ENCODE measurements at regions not wholly inside any gene's neighbourhood (a gene's known extent, or its start where the extent isn't known, plus 50 kb on each side); places are given as distances from the start of the nearest gene placed in this dataset.

DNA sequence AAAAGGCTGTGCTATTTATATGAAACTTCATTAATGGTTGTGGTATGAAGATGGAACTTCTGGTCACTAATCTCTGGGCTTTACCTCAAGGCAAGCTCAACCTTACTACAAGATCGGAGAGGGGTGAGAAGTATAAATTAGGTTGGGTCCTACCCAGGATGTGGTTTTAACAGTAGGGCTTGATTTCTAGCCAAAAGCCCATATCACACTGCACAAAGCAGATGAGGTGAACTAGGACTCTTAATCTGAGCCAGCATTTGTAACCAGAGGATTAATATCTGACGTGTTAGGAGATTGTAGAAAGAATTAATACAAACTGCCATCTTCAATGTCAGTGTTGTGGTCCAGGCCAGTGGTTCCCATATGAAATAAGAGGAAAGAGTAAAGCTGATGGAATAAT lies 86.4 kb upstream of the RGPD4 start:
- H4K20me1 ChIP-seq (ENCODE audit: control insufficient read depth, insufficient read depth, insufficient read length), result no peaks in the 10 kb centered on the region
- H3K14ac ChIP-seq (ENCODE audit: insufficient read depth, low read length), result no peak overlapping the region
- no peak overlapping the region for H4K91ac ChIP-seq (ENCODE audit: insufficient read length, low read depth, low read length)
- H3K18ac ChIP-seq (ENCODE audit: insufficient read length, low read depth, low read length), result no peak overlapping the region
- no peaks in the 10 kb centered on the region for H3K36me3 Mint-ChIP-seq (ENCODE audit: insufficient read depth in 1 of 3, low read depth in 3 of 3)
- H3K27ac ChIP-seq (ENCODE audit: insufficient read length, low read depth, low read length), result no peak overlapping the region
- no peaks in the 10 kb centered on the region for H3K23me2 ChIP-seq (ENCODE audit: insufficient read length, low read depth, low read length, poor library complexity, severe bottlenecking)
- H3T11ph ChIP-seq (ENCODE audit: low read length), result no peak overlapping the region
- H3K27me3 Mint-ChIP-seq (ENCODE audit: low read depth), result no peaks in the 10 kb centered on the region
- no peak overlapping the region for H3K4me2 ChIP-seq (ENCODE audit: insufficient read depth, insufficient read length, low read length)
- no peak for DNase-seq
- no peak overlapping the region for H4K8ac ChIP-seq (replicated peaks; ENCODE audit: insufficient read length, low read depth, low read length)
- no peaks in the 10 kb centered on the region for H3K9me3 Mint-ChIP-seq
- H2BK20ac ChIP-seq (ENCODE audit: low read depth, low read length, poor library complexity, severe bottlenecking), result no peak overlapping the region
- H3K4me1 Mint-ChIP-seq, result peaks cover 0 to 2% of the 10 kb centered on the region in 2 experiments; a peak in 3 of 4 replicates
- no peak overlapping the region for H3K9ac ChIP-seq (ENCODE audit: extremely low read depth, insufficient read length, low read length)
- TF ChIP-seq, protein P1, sequence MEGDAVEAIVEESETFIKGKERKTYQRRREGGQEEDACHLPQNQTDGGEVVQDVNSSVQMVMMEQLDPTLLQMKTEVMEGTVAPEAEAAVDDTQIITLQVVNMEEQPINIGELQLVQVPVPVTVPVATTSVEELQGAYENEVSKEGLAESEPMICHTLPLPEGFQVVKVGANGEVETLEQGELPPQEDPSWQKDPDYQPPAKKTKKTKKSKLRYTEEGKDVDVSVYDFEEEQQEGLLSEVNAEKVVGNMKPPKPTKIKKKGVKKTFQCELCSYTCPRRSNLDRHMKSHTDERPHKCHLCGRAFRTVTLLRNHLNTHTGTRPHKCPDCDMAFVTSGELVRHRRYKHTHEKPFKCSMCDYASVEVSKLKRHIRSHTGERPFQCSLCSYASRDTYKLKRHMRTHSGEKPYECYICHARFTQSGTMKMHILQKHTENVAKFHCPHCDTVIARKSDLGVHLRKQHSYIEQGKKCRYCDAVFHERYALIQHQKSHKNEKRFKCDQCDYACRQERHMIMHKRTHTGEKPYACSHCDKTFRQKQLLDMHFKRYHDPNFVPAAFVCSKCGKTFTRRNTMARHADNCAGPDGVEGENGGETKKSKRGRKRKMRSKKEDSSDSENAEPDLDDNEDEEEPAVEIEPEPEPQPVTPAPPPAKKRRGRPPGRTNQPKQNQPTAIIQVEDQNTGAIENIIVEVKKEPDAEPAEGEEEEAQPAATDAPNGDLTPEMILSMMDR (conservative IDR thresholded peaks at IDR 0.05), result no peak
- H3K27me3 ChIP-seq (ENCODE audit: insufficient read depth, low read length), result no peaks in the 10 kb centered on the region
- no peaks in the 10 kb centered on the region for H3K9me3 ChIP-seq (ENCODE audit: control insufficient read depth, low read depth, low read length)
- H3K56ac ChIP-seq (ENCODE audit: insufficient read length, low read depth, low read length), result no peak overlapping the region
- H2AK5ac ChIP-seq (ENCODE audit: insufficient read length, low read length), result no peak overlapping the region
- H2BK120ac ChIP-seq (ENCODE audit: low read depth, low read length, poor library complexity, severe bottlenecking), result no peak overlapping the region
- H3K23ac ChIP-seq (ENCODE audit: insufficient read length, low read depth, low read length), result no peak overlapping the region
- H3K27ac Mint-ChIP-seq, result no peak overlapping the region
- no peak overlapping the region for H3K4ac ChIP-seq (ENCODE audit: low read depth, low read length)
- no peak overlapping the region for H2BK15ac ChIP-seq (ENCODE audit: low read depth, low read length)
- H4K5ac ChIP-seq (ENCODE audit: insufficient read length, low read depth, low read length), result peak overlapping the region; percentile 72
- H2AFZ ChIP-seq (ENCODE audit: low read length), result no peak overlapping the region
- H3K4me3 Mint-ChIP-seq, result no peak overlapping the region
- no peaks in the 10 kb centered on the region for H3K79me1 ChIP-seq (ENCODE audit: insufficient read depth, low read depth, low read length, poor library complexity, severe bottlenecking)
- no peak overlapping the region for H2BK12ac ChIP-seq (ENCODE audit: insufficient read length, low read depth, low read length)
- no peaks in the 10 kb centered on the region for H3K4me1 ChIP-seq (ENCODE audit: insufficient read depth, low read length)
- no CpG with 5 or more reads among the region's 2 CpGs for WGBS (ENCODE audit: extremely low coverage, insufficient read length, low lambda C conversion rate)
- H2BK5ac ChIP-seq (ENCODE audit: insufficient read length, low read length), result no peak overlapping the region
- H3K79me2 ChIP-seq (ENCODE audit: insufficient read depth, low read length), result no peaks in the 10 kb centered on the region

Measured in H9 (cell line).